Hindlimb muscle (tissue), 1 donor: ENCODE measurements at regions not wholly inside any gene's neighbourhood (a gene's known extent, or its start where the extent isn't known, plus 50 kb on each side); places are given as distances from the start of the nearest gene placed in this dataset.
A peak's percentile ranks its signal among the peaks of the same experiment; 100 is the strongest.
"Not testable (repeated sequence)": the region's sequence is repeated elsewhere in the genome, so short reads cannot be mapped to it uniquely, and the experiment has no call there.

Experiments used
- DNase-seq: peaks from one replicate; pipeline ENCODE4 v3.0.0-alpha.2; 2013

DNA sequence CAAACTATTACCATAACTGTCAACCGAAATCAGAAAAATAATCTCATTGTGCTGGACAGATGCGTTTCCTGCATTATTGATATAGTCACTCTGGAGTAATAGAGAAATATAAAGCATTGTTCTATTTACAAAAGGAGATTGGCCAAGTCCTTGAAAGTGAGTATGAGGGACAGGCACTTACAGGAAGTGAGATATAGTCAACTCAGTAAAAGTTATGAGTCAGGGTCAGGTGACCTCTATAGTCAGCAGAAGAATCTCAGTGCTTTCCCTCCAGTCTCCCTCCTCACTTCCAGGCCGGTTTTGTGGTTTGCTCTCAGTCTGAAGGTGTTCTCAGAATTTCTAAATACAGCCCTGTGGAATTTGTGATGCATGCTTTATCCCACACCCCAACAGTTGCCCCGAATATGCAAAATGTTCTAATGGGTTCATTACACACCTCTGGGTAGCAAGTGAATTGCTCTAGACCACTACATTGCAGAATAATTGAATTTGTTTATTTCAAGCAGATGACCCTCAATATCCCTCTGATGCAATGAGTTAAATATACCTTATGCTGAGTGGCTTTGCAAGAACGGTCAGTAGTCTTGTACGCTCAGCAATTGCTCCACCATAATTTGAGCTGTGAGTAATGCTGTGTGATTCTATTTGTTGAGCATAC, 787.7 kb downstream of the MCTP2 start:
- DNase-seq, result peak; percentile 12

DNA sequence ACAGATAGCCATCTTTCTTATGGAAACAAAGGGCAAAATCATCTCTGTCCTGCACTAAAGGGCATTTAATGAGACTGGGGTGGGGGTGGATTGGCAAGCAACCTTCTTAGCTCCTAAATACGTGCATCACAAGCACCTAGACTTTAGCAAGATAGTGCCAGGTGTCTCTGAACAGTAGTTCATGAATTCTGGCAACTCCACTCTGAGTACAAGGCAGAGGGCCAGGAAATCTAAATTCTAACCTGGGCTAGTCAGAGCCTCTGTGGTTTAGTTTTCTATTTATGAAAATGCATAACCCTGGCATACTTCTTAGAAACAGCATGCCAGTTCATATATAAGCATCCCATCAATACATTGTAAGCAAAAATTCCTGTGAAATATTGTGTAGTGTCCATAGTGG, 788.5 kb downstream of the MCTP2 start:
- DNase-seq, result no peak

- DNase-seq, result no peak
These were observed 790.5 kb downstream of the MCTP2 start for GRCh38 chr15:95021816-95022215.

DNA sequence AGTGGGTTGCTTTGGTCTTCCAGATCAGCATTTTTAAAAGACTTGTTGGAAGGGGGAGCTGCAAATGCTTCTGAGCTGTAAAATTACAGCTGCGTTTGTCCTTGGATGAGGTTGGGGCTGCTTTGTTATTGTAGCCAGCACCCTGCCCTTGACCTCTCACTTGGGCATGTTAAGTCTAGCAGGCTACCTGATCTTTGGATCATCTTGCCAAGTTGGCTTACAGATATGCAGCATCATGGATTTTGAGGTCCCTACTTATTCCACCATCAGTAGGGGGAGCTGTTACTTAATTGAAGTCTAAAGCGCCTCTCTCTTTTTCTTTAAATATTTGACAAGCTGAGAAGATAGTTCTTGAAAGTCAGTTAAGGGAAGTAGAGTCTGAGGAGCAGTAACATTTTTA, 793.0 kb downstream of the MCTP2 start:
- DNase-seq, result no peak

- peak; percentile 26 for DNase-seq
These were observed 794.8 kb downstream of the MCTP2 start for GRCh38 chr15:95025924-95026728.

DNA sequence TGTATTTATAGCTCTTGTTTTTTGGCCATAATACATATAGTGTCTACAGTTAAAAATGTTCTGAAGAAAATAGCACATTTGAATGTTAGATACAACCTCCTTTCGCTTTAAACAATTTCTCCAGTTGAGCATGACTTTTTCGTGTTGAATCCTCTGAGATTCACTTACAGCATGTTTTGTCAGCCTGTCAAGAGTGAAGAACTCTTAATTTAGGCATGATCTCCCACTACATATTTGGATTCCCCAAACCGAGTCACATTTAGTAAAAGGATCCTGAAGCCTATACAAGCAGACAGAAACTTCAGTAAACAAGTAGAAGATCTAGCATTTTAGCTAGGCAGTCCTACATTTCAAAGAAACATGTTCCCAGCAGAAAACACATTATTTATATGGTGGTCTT, 796.6 kb downstream of the MCTP2 start:
- DNase-seq, result no peak

DNA sequence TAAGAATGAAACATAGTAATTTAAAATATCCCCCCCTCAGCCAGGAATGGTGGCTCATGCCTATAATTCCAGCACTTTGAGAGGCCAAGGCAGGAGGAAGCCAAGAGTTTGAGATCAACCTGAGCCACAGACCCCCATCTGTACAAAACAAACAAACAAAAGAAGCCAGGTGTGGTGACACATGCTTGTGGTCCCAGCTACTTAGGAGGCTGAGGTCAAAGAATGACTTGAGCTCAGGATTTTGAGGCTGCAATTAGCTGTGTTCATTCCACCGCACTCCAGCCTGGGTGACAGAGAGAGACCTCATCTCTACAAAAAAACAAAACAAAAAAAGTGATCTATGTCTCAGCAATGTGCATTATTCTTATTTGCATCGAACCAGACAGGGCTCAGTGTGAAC, 800.8 kb downstream of the MCTP2 start:
- no peak for DNase-seq

DNA sequence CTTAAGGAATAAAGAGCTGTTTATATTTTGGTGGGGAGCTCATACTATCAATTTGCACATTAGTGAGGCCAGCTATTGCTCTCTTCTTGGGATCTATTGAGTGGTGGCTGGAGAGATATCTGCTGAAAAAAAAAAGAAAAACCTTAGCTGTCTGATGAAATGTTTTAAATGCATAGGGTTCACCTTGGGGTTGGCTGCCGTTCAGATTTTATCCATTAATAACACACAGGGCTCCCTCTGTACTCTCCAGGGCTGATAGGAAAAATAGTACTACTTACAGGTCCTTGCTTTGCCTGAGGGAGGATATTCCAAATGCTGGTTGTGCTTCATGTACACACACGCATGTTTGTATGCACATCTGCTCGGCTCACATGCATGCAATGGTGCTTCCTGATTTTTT, 803.7 kb downstream of the MCTP2 start:
- no peak for DNase-seq

DNA sequence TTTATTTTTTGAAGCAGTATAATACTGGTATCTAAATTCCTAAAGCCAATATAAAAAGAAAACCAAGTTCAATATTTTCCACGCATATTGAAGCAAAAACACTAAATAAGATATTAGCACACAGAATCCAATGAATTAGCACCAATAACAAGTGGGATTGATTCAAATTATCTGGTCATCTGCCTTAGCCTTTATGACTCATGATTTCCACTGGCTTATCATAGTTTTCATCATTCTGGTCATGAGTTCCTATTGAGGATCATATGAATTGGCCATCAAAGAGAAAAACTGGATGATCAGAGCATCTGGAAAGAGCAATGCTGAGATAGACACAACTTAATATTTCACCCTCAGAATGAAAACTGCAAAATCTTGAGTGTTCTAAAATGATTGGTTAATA, 809.9 kb downstream of the MCTP2 start:
- DNase-seq, result no peak

- DNase-seq, result not testable (repeated sequence)
These were observed 812.0 kb downstream of the MCTP2 start for GRCh38 chr15:95043236-95043932.

DNA sequence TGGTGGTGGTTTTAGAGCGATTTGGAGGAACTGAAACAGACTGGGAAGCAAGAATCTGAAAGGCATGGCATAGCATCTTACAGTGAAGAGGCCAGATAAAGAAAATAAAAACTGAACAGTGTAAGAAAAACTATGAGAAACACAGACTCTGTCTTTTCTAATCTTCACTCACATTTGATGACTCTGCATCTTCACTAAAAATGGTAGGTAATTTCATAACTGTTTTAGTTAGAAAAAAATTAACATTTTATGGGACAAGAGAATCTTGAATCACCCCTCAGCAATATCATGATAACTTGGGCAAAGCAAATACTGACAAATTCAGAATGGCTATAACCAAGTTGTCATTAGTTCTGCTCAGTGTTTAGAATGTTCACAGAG, 812.6 kb downstream of the MCTP2 start:
- no peak for DNase-seq

- no peak for DNase-seq
These were observed 813.5 kb downstream of the MCTP2 start for GRCh38 chr15:95044745-95045417.

GRCh38 chr15:95051861-95052260, 820.5 kb downstream of the MCTP2 start:
- no peak for DNase-seq

GRCh38 chr15:95059346-95059905, 828.1 kb downstream of the MCTP2 start:
- DNase-seq, result no peak

- DNase-seq, result no peak
These were observed 837.5 kb downstream of the MCTP2 start for GRCh38 chr15:95068701-95069521.

GRCh38 chr15:95075792-95076677, 844.7 kb downstream of the MCTP2 start:
- DNase-seq, result no peak

GRCh38 chr15:95076678-95076990, 845.3 kb downstream of the MCTP2 start:
- DNase-seq, result no peak

DNA sequence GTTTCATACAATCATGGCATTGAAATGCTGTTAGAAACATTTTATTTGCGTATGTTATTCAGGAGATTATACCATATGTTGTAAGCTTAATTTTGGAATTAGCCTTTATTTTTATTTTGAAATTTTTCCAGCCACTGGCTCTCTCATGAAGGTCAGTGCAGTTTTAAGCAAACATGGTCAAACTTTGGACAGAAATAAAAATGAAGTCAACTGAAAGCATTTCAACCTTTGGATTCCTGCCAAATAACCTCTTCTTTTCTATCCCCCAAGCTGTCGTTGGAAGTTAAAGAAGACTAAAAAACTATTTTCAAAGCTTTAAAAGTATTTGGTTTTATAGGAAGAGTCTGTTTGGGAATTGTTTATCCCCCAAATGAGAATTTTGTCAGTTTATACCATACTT, 846.6 kb downstream of the MCTP2 start:
- peak; percentile 25 for DNase-seq

DNA sequence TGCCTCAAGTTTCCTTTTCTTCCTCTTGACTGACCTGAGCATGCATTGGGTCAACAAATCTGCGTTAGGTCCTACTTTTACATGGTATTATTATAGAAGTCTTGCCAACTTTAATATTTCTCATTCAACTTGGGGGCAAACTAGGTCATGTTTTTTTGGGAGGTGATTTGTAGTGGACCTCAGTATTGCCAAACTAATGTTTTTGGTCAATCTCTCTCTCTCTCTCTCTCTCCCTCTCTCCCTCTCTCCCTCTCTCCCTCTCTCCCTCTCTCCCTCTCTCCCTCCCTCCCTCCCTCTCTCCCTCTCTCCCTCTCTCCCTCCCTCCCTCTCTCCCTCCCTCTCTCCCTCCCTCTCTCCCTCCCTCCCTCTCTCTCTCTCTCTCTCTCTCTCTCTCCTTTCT, 848.9 kb downstream of the MCTP2 start:
- DNase-seq, result not testable (repeated sequence)

GRCh38 chr15:95085056-95085455, 853.7 kb downstream of the MCTP2 start:
- DNase-seq, result no peak
